IMR-90 (cell line): ENCODE measurements at regions not wholly inside any gene's neighbourhood (a gene's known extent, or its start where the extent isn't known, plus 50 kb on each side); places are given as distances from the start of the nearest gene placed in this dataset.

Experiments used
- CEBPB ChIP-seq: IDR thresholded peaks from 2 replicates; pipeline ENCODE4 v1.6.1; 2012; ENCODE audit warnings: low read depth, low read length, improper control_type of control experiment
- POLR2A ChIP-seq: IDR thresholded peaks from 2 replicates; pipeline ENCODE4 v1.6.1; 2012; ENCODE audit warnings: mild to moderate bottlenecking, low read depth, low read length

GRCh38 chr9:115551396-115551795 is 433.4 kb upstream of the TNC start:
- no peak for TF ChIP-seq CEBPB
- TF ChIP-seq POLR2A = no peak
